ENCODE measurements at regions not wholly inside any gene's neighbourhood (a gene's known extent, or its start where the extent isn't known, plus 50 kb on each side); places are given as distances from the start of the nearest gene placed in this dataset.

DNA sequence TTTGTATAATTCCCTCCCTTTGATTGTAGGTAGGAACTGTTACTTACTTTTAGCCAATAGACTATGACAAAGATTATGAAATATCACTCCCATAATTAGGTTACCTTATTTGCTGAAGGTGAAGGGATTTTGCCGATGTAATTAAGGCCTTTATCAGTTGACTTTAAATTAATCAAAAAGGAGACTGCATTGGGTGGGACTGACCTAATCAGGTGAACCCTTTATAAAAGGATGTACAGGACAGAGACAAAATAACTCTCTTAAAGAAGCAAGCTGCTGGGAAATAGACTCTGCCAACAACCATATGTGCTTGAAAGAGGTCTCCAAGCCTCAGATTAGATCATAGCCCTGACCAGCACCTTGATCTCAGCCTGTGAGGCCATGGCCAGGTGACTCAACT lies 167.6 kb downstream of the SOX3 start (continued):
- TF ChIP-seq, protein P1, sequence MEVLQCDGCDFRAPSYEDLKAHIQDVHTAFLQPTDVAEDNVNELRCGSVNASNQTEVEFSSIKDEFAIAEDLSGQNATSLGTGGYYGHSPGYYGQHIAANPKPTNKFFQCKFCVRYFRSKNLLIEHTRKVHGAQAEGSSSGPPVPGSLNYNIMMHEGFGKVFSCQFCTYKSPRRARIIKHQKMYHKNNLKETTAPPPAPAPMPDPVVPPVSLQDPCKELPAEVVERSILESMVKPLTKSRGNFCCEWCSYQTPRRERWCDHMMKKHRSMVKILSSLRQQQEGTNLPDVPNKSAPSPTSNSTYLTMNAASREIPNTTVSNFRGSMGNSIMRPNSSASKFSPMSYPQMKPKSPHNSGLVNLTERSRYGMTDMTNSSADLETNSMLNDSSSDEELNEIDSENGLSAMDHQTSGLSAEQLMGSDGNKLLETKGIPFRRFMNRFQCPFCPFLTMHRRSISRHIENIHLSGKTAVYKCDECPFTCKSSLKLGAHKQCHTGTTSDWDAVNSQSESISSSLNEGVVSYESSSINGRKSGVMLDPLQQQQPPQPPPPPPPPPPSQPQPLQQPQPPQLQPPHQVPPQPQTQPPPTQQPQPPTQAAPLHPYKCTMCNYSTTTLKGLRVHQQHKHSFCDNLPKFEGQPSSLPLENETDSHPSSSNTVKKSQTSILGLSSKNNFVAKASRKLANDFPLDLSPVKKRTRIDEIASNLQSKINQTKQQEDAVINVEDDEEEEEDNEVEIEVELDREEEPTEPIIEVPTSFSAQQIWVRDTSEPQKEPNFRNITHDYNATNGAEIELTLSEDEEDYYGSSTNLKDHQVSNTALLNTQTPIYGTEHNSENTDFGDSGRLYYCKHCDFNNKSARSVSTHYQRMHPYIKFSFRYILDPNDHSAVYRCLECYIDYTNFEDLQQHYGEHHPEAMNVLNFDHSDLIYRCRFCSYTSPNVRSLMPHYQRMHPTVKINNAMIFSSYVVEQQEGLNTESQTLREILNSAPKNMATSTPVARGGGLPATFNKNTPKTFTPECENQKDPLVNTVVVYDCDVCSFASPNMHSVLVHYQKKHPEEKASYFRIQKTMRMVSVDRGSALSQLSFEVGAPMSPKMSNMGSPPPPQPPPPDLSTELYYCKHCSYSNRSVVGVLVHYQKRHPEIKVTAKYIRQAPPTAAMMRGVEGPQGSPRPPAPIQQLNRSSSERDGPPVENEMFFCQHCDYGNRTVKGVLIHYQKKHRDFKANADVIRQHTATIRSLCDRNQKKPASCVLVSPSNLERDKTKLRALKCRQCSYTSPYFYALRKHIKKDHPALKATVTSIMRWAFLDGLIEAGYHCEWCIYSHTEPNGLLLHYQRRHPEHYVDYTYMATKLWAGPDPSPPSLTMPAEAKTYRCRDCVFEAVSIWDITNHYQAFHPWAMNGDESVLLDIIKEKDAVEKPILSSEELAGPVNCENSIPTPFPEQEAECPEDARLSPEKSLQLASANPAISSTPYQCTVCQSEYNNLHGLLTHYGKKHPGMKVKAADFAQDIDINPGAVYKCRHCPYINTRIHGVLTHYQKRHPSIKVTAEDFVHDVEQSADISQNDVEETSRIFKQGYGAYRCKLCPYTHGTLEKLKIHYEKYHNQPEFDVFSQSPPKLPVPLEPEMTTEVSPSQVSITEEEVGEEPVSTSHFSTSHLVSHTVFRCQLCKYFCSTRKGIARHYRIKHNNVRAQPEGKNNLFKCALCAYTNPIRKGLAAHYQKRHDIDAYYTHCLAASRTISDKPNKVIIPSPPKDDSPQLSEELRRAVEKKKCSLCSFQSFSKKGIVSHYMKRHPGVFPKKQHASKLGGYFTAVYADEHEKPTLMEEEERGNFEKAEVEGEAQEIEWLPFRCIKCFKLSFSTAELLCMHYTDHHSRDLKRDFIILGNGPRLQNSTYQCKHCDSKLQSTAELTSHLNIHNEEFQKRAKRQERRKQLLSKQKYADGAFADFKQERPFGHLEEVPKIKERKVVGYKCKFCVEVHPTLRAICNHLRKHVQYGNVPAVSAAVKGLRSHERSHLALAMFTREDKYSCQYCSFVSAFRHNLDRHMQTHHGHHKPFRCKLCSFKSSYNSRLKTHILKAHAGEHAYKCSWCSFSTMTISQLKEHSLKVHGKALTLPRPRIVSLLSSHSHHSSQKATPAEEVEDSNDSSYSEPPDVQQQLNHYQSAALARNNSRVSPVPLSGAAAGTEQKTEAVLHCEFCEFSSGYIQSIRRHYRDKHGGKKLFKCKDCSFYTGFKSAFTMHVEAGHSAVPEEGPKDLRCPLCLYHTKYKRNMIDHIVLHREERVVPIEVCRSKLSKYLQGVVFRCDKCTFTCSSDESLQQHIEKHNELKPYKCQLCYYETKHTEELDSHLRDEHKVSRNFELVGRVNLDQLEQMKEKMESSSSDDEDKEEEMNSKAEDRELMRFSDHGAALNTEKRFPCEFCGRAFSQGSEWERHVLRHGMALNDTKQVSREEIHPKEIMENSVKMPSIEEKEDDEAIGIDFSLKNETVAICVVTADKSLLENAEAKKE (CRISPR knock-in tag; IDR thresholded peaks at IDR 0.05): no peak
- TF ChIP-seq, protein P2, sequence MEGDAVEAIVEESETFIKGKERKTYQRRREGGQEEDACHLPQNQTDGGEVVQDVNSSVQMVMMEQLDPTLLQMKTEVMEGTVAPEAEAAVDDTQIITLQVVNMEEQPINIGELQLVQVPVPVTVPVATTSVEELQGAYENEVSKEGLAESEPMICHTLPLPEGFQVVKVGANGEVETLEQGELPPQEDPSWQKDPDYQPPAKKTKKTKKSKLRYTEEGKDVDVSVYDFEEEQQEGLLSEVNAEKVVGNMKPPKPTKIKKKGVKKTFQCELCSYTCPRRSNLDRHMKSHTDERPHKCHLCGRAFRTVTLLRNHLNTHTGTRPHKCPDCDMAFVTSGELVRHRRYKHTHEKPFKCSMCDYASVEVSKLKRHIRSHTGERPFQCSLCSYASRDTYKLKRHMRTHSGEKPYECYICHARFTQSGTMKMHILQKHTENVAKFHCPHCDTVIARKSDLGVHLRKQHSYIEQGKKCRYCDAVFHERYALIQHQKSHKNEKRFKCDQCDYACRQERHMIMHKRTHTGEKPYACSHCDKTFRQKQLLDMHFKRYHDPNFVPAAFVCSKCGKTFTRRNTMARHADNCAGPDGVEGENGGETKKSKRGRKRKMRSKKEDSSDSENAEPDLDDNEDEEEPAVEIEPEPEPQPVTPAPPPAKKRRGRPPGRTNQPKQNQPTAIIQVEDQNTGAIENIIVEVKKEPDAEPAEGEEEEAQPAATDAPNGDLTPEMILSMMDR (conservative IDR thresholded peaks at IDR 0.05; ENCODE audit: low read depth in 2 of 2): no peak

DNA sequence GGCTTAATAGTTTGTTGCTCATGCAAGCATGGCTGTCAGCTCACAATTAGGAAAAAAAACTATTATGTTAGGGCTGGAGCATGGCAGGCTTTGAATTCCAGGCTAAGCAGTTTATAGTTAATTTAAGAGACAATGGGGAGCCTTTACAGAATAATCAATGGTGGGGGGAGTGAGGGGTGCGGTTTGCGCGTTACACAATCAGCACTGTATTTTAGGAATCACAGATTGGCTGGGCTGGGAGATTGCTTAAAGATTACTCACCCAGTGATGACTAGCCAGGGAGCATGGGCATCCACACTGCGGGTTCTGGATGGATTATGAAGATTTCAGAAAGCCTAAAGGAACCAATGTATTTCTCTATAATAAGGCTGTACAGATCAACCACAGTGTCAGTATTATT lies 186.6 kb downstream of the SOX3 start:
- H3K4me3 Mint-ChIP-seq: no peak overlapping the region
- no peaks in the 10 kb centered on the region for H3K36me3 ChIP-seq (ENCODE audit: insufficient read depth)
- H3K4me2 ChIP-seq: no peak overlapping the region
- H3F3A ChIP-seq (replicated peaks; ENCODE audit: low read depth): no peaks in the 10 kb centered on the region
- H3K27ac Mint-ChIP-seq: no peak overlapping the region
- H3K9me2 ChIP-seq (ENCODE audit: insufficient read depth): no peaks in the 10 kb centered on the region
- H3K79me2 ChIP-seq (replicated peaks; ENCODE audit: insufficient read depth): no peaks in the 10 kb centered on the region
- peaks cover 4% of the 10 kb centered on the region; the same call in 2 of the 3 replicates for H3K4me1 Mint-ChIP-seq
- H3K9me3 Mint-ChIP-seq: no peaks in the 10 kb centered on the region; the same call in 2 of the 3 replicates
- no peak overlapping the region for H3K27ac ChIP-seq (ENCODE audit: low read depth)
- H3K4me3 ChIP-seq: no peak overlapping the region
- H4K20me1 ChIP-seq (replicated peaks; ENCODE audit: insufficient read depth): no peaks in the 10 kb centered on the region
- H3K36me3 Mint-ChIP-seq (ENCODE audit: low read depth): no peaks in the 10 kb centered on the region
- DNase-seq (ENCODE audit: low spot score): no peak
- no peak overlapping the region for H2AFZ ChIP-seq
- H3K27me3 ChIP-seq (ENCODE audit: insufficient read depth): no peaks in the 10 kb centered on the region
- no peaks in the 10 kb centered on the region for H3K4me1 ChIP-seq (ENCODE audit: insufficient read depth)
- peaks cover 2% of the 10 kb centered on the region for H3K27me3 Mint-ChIP-seq (ENCODE audit: insufficient read depth, low read depth, poor library complexity)
- no peak for ATAC-seq
- TF ChIP-seq, protein P3, sequence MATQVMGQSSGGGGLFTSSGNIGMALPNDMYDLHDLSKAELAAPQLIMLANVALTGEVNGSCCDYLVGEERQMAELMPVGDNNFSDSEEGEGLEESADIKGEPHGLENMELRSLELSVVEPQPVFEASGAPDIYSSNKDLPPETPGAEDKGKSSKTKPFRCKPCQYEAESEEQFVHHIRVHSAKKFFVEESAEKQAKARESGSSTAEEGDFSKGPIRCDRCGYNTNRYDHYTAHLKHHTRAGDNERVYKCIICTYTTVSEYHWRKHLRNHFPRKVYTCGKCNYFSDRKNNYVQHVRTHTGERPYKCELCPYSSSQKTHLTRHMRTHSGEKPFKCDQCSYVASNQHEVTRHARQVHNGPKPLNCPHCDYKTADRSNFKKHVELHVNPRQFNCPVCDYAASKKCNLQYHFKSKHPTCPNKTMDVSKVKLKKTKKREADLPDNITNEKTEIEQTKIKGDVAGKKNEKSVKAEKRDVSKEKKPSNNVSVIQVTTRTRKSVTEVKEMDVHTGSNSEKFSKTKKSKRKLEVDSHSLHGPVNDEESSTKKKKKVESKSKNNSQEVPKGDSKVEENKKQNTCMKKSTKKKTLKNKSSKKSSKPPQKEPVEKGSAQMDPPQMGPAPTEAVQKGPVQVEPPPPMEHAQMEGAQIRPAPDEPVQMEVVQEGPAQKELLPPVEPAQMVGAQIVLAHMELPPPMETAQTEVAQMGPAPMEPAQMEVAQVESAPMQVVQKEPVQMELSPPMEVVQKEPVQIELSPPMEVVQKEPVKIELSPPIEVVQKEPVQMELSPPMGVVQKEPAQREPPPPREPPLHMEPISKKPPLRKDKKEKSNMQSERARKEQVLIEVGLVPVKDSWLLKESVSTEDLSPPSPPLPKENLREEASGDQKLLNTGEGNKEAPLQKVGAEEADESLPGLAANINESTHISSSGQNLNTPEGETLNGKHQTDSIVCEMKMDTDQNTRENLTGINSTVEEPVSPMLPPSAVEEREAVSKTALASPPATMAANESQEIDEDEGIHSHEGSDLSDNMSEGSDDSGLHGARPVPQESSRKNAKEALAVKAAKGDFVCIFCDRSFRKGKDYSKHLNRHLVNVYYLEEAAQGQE (IDR thresholded peaks at IDR 0.05; ENCODE audit: unreplicated experiment): no peak
- TF ChIP-seq POLR2AphosphoS5 (IDR thresholded peaks at IDR 0.05; ENCODE audit: low read depth) (no peak), STAT1 (IDR thresholded peaks at IDR 0.05; ENCODE audit: unreplicated experiment) (no peak)
- TF ChIP-seq, protein P4, sequence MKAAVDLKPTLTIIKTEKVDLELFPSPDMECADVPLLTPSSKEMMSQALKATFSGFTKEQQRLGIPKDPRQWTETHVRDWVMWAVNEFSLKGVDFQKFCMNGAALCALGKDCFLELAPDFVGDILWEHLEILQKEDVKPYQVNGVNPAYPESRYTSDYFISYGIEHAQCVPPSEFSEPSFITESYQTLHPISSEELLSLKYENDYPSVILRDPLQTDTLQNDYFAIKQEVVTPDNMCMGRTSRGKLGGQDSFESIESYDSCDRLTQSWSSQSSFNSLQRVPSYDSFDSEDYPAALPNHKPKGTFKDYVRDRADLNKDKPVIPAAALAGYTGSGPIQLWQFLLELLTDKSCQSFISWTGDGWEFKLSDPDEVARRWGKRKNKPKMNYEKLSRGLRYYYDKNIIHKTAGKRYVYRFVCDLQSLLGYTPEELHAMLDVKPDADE (IDR thresholded peaks at IDR 0.05): no peak
- TF ChIP-seq, protein P2 (conservative IDR thresholded peaks at IDR 0.05; ENCODE audit: low read depth in 2 of 2): no peak

Data from GM23338 (cell line).